ENCODE measurements at regions not wholly inside any gene's neighbourhood (a gene's known extent, or its start where the extent isn't known, plus 50 kb on each side); places are given as distances from the start of the nearest gene placed in this dataset.
"Not testable (repeated sequence)": the region's sequence is repeated elsewhere in the genome, so short reads cannot be mapped to it uniquely, and the experiment has no call there.

DNA sequence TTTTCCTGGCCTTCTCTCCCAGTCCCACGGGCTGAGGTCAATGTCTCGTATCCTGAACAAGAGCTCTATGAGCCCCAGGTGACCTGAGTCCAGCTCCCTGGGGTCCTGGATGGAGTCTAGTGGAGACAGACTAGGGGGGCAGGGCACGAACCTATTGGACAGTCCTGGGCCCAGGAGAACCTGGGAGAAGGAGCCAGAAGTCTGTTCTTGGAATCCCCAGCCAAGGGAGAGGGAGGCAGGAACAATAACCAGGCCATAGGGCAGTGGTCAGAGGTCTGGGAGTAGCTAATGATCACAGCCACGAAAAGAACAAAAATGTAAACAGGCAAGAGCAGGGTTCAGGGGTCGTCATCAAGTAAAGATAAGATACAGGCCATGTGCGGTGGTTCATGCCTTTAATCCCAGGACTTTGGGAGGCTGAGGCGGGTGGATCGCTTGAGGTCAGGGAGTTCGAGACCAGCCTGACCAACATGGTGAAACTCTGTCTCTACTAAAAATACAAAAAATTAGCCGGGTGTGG, 60.8 kb downstream of the COPRS start:
- in situ Hi-C loops (cut with MboI; ENCODE audit: low sequenced_read_pairs, unreplicated experiment): no loop called here
- DNase-seq (ENCODE audit: low spot score): no peak

DNA sequence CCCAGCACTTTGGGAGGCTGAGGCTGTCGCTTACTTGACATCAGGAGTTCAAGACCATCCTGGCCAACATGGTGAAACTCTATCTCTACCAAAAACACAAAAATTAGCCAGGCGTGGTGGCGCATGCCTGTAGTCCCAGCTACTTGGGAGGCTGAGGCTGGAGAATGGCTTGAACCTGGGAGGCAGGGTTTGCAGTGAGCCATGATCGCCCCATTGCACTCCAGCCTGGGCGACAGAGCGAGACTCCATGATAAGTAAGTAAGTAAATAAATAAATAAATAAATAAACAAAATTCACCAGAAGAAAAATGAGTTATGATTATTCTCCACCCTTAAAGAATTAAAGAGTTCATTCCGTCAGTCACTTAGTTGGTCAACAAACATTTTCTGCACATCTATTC, 63.1 kb downstream of the COPRS start:
- in situ Hi-C loops (cut with MboI; ENCODE audit: low sequenced_read_pairs, unreplicated experiment); DNase-seq (ENCODE audit: low spot score): not testable (repeated sequence)

More for the DNA sequence above, 60.8 kb downstream of the COPRS start:
- no peak for TF ChIP-seq CTCF (IDR thresholded peaks at IDR 0.05; ENCODE audit: borderline replicate concordance, control extremely low read depth, extremely low read depth, insufficient read depth, missing control alignments)

DNA sequence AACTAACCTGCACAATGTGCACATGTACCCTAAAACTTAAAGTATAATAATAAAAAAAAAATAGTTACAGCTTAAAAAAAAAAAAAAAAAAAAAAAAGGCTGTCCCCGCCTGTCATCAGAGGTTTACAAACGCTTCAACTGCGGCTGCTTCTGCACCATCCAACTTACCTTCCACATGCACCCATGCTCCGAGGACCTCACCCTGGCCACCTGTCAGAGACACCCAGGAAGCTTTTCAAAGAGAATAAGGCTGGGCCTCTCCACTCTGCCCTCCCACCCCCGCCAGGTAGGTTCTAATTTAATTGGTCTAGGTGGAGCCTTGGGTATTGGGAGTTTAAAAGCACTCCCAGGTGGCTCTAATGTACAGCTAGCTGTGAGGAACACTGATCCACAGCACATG, 64.9 kb downstream of the COPRS start:
- in situ Hi-C loops (cut with MboI; ENCODE audit: low sequenced_read_pairs, unreplicated experiment): no loop called here
- TF ChIP-seq CTCF (IDR thresholded peaks at IDR 0.05; ENCODE audit: borderline replicate concordance, control extremely low read depth, extremely low read depth, insufficient read depth, missing control alignments): no peak
- DNase-seq (ENCODE audit: low spot score): no peak

- in situ Hi-C loops (cut with MboI; ENCODE audit: low sequenced_read_pairs, unreplicated experiment); DNase-seq (ENCODE audit: low spot score): not testable (repeated sequence)
These were observed 65.4 kb downstream of the COPRS start for GRCh38 chr17:31793634-31794033.

GRCh38 chr17:31792007-31792585, 66.9 kb downstream of the COPRS start:
- in situ Hi-C loops (cut with MboI; ENCODE audit: low sequenced_read_pairs, unreplicated experiment): no loop called here
- TF ChIP-seq CTCF (IDR thresholded peaks at IDR 0.05; ENCODE audit: borderline replicate concordance, control extremely low read depth, extremely low read depth, insufficient read depth, missing control alignments): no peak
- DNase-seq (ENCODE audit: low spot score): no peak

- in situ Hi-C loops (cut with MboI; ENCODE audit: low sequenced_read_pairs, unreplicated experiment): no loop called here
- no peak for TF ChIP-seq CTCF (IDR thresholded peaks at IDR 0.05; ENCODE audit: borderline replicate concordance, control extremely low read depth, extremely low read depth, insufficient read depth, missing control alignments)
- DNase-seq (ENCODE audit: low spot score): peak; percentile 43
These were observed 69.1 kb downstream of the COPRS start for GRCh38 chr17:31789707-31790505.

- DNase-seq (ENCODE audit: low spot score): peak; percentile 0
- in situ Hi-C loops (cut with MboI; ENCODE audit: low sequenced_read_pairs, unreplicated experiment): no loop called here
These were observed 70.1 kb downstream of the COPRS start for GRCh38 chr17:31788956-31789355.

More at GRCh38 chr17:31788956-31789355, 70.1 kb downstream of the COPRS start:
- TF ChIP-seq CTCF (IDR thresholded peaks at IDR 0.05; ENCODE audit: borderline replicate concordance, control extremely low read depth, extremely low read depth, insufficient read depth, missing control alignments): no peak
